ENCODE measurements at regions not wholly inside any gene's neighbourhood (a gene's known extent, or its start where the extent isn't known, plus 50 kb on each side); places are given as distances from the start of the nearest gene placed in this dataset.

GRCh38 chr22:48440673-48441552 lies 1386.8 kb downstream of the BRD1 start:
- Histone ChIP-seq H3K4me2 (ENCODE audit: insufficient read depth, low read length, poor library complexity, severe bottlenecking) (no peak overlapping the region), H3K27me3 (ENCODE audit: control insufficient read depth in 3 of 3, insufficient read depth in 3 of 3, low read depth in 1 of 3, low read length in 3 of 3) (peaks cover 0 to 10% (median 0%) of the 10 kb centered on the region in 3 experiments), H3K18ac (ENCODE audit: low read length) (peak overlapping the region; percentile 11), H4K91ac (ENCODE audit: low read depth, low read length, poor library complexity) (no peak overlapping the region), H2BK15ac (ENCODE audit: low read length) (peak overlapping the region; percentile 4), H3K27ac (replicated peaks; ENCODE audit: low read length) (no peak overlapping the region), H2AK5ac (ENCODE audit: low read depth, low read length) (peak overlapping the region; percentile 3), H2AFZ (ENCODE audit: low read length) (no peak overlapping the region), H2BK120ac (ENCODE audit: low read depth, low read length) (no peak overlapping the region), H2BK12ac (ENCODE audit: low read length) (no peak overlapping the region), H4K8ac (ENCODE audit: low read depth, low read length) (no peak overlapping the region), H3K79me1 (ENCODE audit: low read depth, low read length) (no peaks in the 10 kb centered on the region), H3K4ac (ENCODE audit: low read length) (no peak overlapping the region), H3K4me3 (ENCODE audit: low read length in 2 of 2) (no peak overlapping the region), H3K36me3 (replicated peaks in 1 of 2; ENCODE audit: control insufficient read depth in 2 of 2, insufficient read depth in 2 of 2, low read length in 2 of 2) (no peaks in the 10 kb centered on the region), H3K23ac (ENCODE audit: low read depth, low read length, poor library complexity) (peak overlapping the region; percentile 65), H3K9me3 (replicated peaks in 1 of 2; ENCODE audit: control insufficient read depth in 2 of 2, insufficient read depth in 1 of 2, low read depth in 1 of 2, low read length in 2 of 2) (peaks cover 0 to 2% of the 10 kb centered on the region in 2 donors), H2BK5ac (ENCODE audit: low read length) (peak overlapping the region; percentile 49), H3K9ac (ENCODE audit: low read depth, low read length, poor library complexity) (no peak overlapping the region), H3K4me1 (ENCODE audit: control insufficient read depth in 2 of 2, insufficient read depth in 1 of 2, low read depth in 1 of 2, low read length in 2 of 2) (no peaks in the 10 kb centered on the region), H3K14ac (ENCODE audit: low read length) (no peak overlapping the region)
- WGBS, 2 donors (ENCODE audit: extremely low coverage in 2 of 2, insufficient read length in 2 of 2, insufficient replicate concordance in 1 of 2), result no CpG with 5 or more reads among the region's 23 CpGs
- no peak for DNase-seq (ENCODE audit: low spot score)

DNA sequence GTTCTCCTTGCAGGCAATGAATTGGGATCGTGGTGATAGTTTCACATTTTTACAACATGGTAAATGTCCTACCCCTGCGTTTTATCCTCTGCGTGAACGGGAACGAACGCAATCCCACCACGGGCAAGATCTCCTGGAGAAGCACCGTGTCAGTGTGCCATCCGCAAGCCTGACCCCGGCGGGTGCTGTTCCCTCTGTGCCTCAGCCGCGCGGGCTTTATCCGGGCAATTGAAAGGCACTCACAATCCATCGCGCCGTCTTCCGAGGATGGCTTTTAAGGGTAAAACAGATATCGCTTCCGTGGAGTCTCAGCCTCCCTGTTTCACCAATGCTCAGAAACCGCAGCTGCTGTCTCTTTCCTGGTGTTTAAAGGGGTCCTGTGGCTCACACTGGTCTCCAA lies 1387.5 kb downstream of the BRD1 start:
- Histone ChIP-seq H2AFZ (ENCODE audit: low read length) (no peak overlapping the region), H3K14ac (ENCODE audit: low read length) (no peak overlapping the region), H3K4me3 (ENCODE audit: low read length in 2 of 2) (no peak overlapping the region), H3K9ac (ENCODE audit: low read depth, low read length, poor library complexity) (peak overlapping the region; percentile 34), H3K4me2 (ENCODE audit: insufficient read depth, low read length, poor library complexity, severe bottlenecking) (no peak overlapping the region), H2BK120ac (ENCODE audit: low read depth, low read length) (no peak overlapping the region), H4K91ac (ENCODE audit: low read depth, low read length, poor library complexity) (no peak overlapping the region), H3K27me3 (ENCODE audit: control insufficient read depth in 3 of 3, insufficient read depth in 3 of 3, low read depth in 1 of 3, low read length in 3 of 3) (peaks cover 0 to 10% (median 0%) of the 10 kb centered on the region in 3 experiments), H3K18ac (ENCODE audit: low read length) (no peak overlapping the region), H3K36me3 (replicated peaks in 1 of 2; ENCODE audit: control insufficient read depth in 2 of 2, insufficient read depth in 2 of 2, low read length in 2 of 2) (no peaks in the 10 kb centered on the region), H2BK5ac (ENCODE audit: low read length) (peak overlapping the region; percentile 49), H4K8ac (ENCODE audit: low read depth, low read length) (no peak overlapping the region), H3K79me1 (ENCODE audit: low read depth, low read length) (no peaks in the 10 kb centered on the region), H2BK15ac (ENCODE audit: low read length) (no peak overlapping the region), H3K23ac (ENCODE audit: low read depth, low read length, poor library complexity) (peak overlapping the region; percentile 67), H3K9me3 (replicated peaks in 1 of 2; ENCODE audit: control insufficient read depth in 2 of 2, insufficient read depth in 1 of 2, low read depth in 1 of 2, low read length in 2 of 2) (peaks cover 0 to 2% of the 10 kb centered on the region in 2 donors), H3K27ac (replicated peaks; ENCODE audit: low read length) (no peak overlapping the region), H3K4me1 (ENCODE audit: control insufficient read depth in 2 of 2, insufficient read depth in 1 of 2, low read depth in 1 of 2, low read length in 2 of 2) (no peaks in the 10 kb centered on the region), H2BK12ac (ENCODE audit: low read length) (no peak overlapping the region), H2AK5ac (ENCODE audit: low read depth, low read length) (no peak overlapping the region), H3K4ac (ENCODE audit: low read length) (no peak overlapping the region)
- no CpG with 5 or more reads among the region's 22 CpGs for WGBS, 2 donors (ENCODE audit: extremely low coverage in 2 of 2, insufficient read length in 2 of 2, insufficient replicate concordance in 1 of 2)
- no peak for DNase-seq (ENCODE audit: low spot score)

DNA sequence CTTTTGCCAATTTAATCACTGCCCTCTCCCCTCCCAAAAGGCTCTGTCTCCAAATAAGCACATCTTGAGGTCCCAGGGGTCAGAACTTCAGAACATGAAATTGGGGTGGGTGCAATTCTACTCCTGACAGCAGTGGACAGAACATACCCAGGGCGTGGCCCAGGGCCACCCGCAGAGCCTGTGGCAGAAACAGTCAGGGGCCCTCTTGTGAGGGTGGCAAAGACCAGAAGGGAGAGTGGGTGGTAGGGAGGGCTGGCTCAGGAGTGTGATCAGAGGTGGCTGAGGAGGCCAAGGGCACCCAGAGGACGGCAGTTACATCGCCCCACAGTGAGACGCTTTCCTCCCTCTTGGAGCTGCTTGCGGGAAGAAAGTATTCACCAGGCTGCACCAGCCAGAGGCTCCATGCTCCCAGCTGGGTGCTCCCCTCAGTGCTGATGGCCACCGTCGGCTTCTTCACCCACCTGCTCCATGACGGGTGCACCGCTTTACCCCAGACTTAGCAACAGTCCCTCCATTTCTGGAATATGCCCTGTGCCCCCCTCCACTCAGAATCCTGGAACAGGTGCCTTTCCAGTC lies 1388.0 kb downstream of the BRD1 start:
- H3K4me2 ChIP-seq (ENCODE audit: insufficient read depth, low read length, poor library complexity, severe bottlenecking), result no peak overlapping the region
- H2AK5ac ChIP-seq (ENCODE audit: low read depth, low read length), result peak overlapping the region; percentile 44
- no peak for DNase-seq (ENCODE audit: low spot score)
- no peak overlapping the region for H2BK12ac ChIP-seq (ENCODE audit: low read length)
- no peak overlapping the region for H3K14ac ChIP-seq (ENCODE audit: low read length)
- H4K8ac ChIP-seq (ENCODE audit: low read depth, low read length), result no peak overlapping the region
- no peak overlapping the region for H2AFZ ChIP-seq (ENCODE audit: low read length)
- no peak overlapping the region for H2BK120ac ChIP-seq (ENCODE audit: low read depth, low read length)
- no peaks in the 10 kb centered on the region for H3K4me1 ChIP-seq (ENCODE audit: control insufficient read depth in 2 of 2, insufficient read depth in 1 of 2, low read depth in 1 of 2, low read length in 2 of 2)
- no peak overlapping the region for H2BK15ac ChIP-seq (ENCODE audit: low read length)
- no CpG with 5 or more reads among the region's 10 CpGs for WGBS, 2 donors (ENCODE audit: extremely low coverage in 2 of 2, insufficient read length in 2 of 2, insufficient replicate concordance in 1 of 2)
- H3K36me3 ChIP-seq (replicated peaks in 1 of 2; ENCODE audit: control insufficient read depth in 2 of 2, insufficient read depth in 2 of 2, low read length in 2 of 2), result no peaks in the 10 kb centered on the region
- H4K91ac ChIP-seq (ENCODE audit: low read depth, low read length, poor library complexity), result no peak overlapping the region
- H3K4me3 ChIP-seq (ENCODE audit: low read length in 2 of 2), result no peak overlapping the region
- no peaks in the 10 kb centered on the region for H3K79me1 ChIP-seq (ENCODE audit: low read depth, low read length)
- no peak overlapping the region for H3K9ac ChIP-seq (ENCODE audit: low read depth, low read length, poor library complexity)
- H3K23ac ChIP-seq (ENCODE audit: low read depth, low read length, poor library complexity), result no peak overlapping the region
- H3K4ac ChIP-seq (ENCODE audit: low read length), result no peak overlapping the region
- H2BK5ac ChIP-seq (ENCODE audit: low read length), result peak overlapping the region; percentile 49
- H3K27me3 ChIP-seq (ENCODE audit: control insufficient read depth in 3 of 3, insufficient read depth in 3 of 3, low read depth in 1 of 3, low read length in 3 of 3), result peaks cover 0 to 8% (median 0%) of the 10 kb centered on the region in 3 experiments
- no peak overlapping the region for H3K27ac ChIP-seq (replicated peaks; ENCODE audit: low read length)
- peaks cover 0 to 2% of the 10 kb centered on the region in 2 donors for H3K9me3 ChIP-seq (replicated peaks in 1 of 2; ENCODE audit: control insufficient read depth in 2 of 2, insufficient read depth in 1 of 2, low read depth in 1 of 2, low read length in 2 of 2)
- H3K18ac ChIP-seq (ENCODE audit: low read length), result peak overlapping the region; percentile 11
